ENCODE measurements at regions not wholly inside any gene's neighbourhood (a gene's known extent, or its start where the extent isn't known, plus 50 kb on each side); places are given as distances from the start of the nearest gene placed in this dataset.

DNA sequence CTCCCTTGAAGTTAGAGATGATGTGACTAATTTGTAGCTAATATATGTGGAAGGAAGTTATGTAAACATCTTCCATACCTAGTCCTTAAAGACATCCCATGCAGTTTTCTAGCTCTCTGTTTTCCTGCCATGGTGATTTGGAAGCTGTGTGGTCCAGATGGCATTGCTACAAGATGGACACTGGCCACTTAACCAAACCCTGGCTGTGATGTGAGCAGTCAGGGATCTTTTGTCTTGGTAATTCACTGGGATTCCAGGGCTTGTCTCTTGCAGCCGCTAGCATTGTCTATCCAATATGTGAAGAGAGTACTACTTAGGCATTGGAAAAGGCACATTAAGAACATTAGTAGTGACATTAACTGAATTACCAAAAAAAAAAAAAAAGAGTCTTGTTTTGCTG is 139.9 kb upstream of the DOCK10 start:
- H3K4me3 ChIP-seq: no peak overlapping the region
- H3K9me3 ChIP-seq (replicated peaks; ENCODE audit: control insufficient read depth, insufficient read depth, low read depth, low read length): no peaks in the 10 kb centered on the region
- no peaks in the 10 kb centered on the region for H3K27me3 ChIP-seq (ENCODE audit: control insufficient read depth in 2 of 2, insufficient read depth in 2 of 2, low read length in 2 of 2)
- intact Hi-C loops (cut with micrococcal nuclease): no loop called here
- no peaks in the 10 kb centered on the region for H3K9me1 ChIP-seq (ENCODE audit: control insufficient read depth, insufficient read depth, low read length)
- in situ Hi-C loops (cut with MboI): no loop called here
- no peak overlapping the region for H3K27ac ChIP-seq (ENCODE audit: extremely low read depth, low read depth, low read length)
- H4K20me1 ChIP-seq (replicated peaks; ENCODE audit: control insufficient read depth, insufficient read depth, low read length): no peaks in the 10 kb centered on the region
- H3K36me3 ChIP-seq (ENCODE audit: control insufficient read depth, insufficient read depth, low read length): no peaks in the 10 kb centered on the region
- no peaks in the 10 kb centered on the region for H3K4me1 ChIP-seq (replicated peaks in 1 of 2; ENCODE audit: control insufficient read depth in 2 of 2, insufficient read depth in 2 of 2, low read length in 2 of 2)
- no peaks in the 10 kb centered on the region for H3K79me2 ChIP-seq (ENCODE audit: control insufficient read depth, insufficient read depth, low read length)
- BruUV-seq (replicated peaks): no TSS peak
- ChIA-PET POLR2A (interaction anchor here (0.6 kb wide), 1 partner anchor 47 kb away, joined by 3 read pairs; no protein-coding TSS in a partner anchor), CTCF (ENCODE audit: low intra/inter-chr PET ratio) (no interaction called here)
- FAIRE-seq (no peak), DNase-seq (ENCODE audit: extremely low read depth in 1 of 4, low spot score in 3 of 4) (no peak), ATAC-seq (no peak)
- WGBS (ENCODE audit: insufficient coverage, low coverage, missing lambda C conversion rate): 0% methylated on average over 1 of the region's 1 CpG
- no peak overlapping the region for H3K4me2 ChIP-seq (ENCODE audit: insufficient read depth, low read length)
- no peak for TF ChIP-seq ZKSCAN8 (CRISPR knock-in tag; IDR thresholded peaks at IDR 0.05)
- no peak overlapping the region for H3K9ac ChIP-seq (ENCODE audit: insufficient read depth in 1 of 2, low read depth in 2 of 2, low read length in 2 of 2)
- no peak overlapping the region for H2AFZ ChIP-seq (ENCODE audit: low read depth, low read length)

DNA sequence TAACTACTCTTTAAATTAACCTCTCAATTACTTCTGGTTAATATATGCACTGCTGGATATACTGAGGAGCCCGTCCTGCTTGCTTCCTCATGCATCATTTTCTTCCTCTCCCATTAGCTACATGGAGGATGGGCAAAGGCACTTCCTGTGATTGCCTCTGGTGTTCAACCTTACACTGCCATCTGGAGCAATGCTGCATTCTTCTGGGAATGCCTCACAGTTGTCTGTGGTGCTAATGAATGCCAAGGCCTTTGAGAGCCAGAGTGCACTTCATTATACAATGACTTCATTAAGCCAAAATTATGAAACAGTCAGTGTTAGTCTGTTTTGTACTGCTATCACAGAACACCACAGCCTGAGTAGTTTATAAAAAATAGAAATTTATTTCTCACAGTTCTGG is 134.8 kb upstream of the DOCK10 start:
- no peaks in the 10 kb centered on the region for H3K27me3 ChIP-seq (ENCODE audit: control insufficient read depth in 2 of 2, insufficient read depth in 2 of 2, low read length in 2 of 2)
- no peaks in the 10 kb centered on the region for H3K4me1 ChIP-seq (replicated peaks in 1 of 2; ENCODE audit: control insufficient read depth in 2 of 2, insufficient read depth in 2 of 2, low read length in 2 of 2)
- WGBS (ENCODE audit: insufficient coverage, low coverage, missing lambda C conversion rate): 0% methylated on average over 1 of the region's 1 CpG
- no peaks in the 10 kb centered on the region for H3K9me1 ChIP-seq (ENCODE audit: control insufficient read depth, insufficient read depth, low read length)
- H3K9ac ChIP-seq (ENCODE audit: insufficient read depth in 1 of 2, low read depth in 2 of 2, low read length in 2 of 2): no peak overlapping the region
- CTCF ChIA-PET (ENCODE audit: low intra/inter-chr PET ratio): no interaction called here
- in situ Hi-C loops (cut with MboI): no loop called here
- no peaks in the 10 kb centered on the region for H3K9me3 ChIP-seq (replicated peaks; ENCODE audit: control insufficient read depth, insufficient read depth, low read depth, low read length)
- H4K20me1 ChIP-seq (replicated peaks; ENCODE audit: control insufficient read depth, insufficient read depth, low read length): no peaks in the 10 kb centered on the region
- H3K36me3 ChIP-seq (ENCODE audit: control insufficient read depth, insufficient read depth, low read length): no peaks in the 10 kb centered on the region
- no TSS peak for BruUV-seq (replicated peaks)
- FAIRE-seq: no peak
- H3K4me3 ChIP-seq: no peak overlapping the region
- intact Hi-C loops (cut with micrococcal nuclease): no loop called here
- no peak overlapping the region for H2AFZ ChIP-seq (ENCODE audit: low read depth, low read length)
- POLR2A ChIA-PET: no interaction called here
- no peak for ATAC-seq
- H3K79me2 ChIP-seq (ENCODE audit: control insufficient read depth, insufficient read depth, low read length): no peaks in the 10 kb centered on the region
- no peak overlapping the region for H3K27ac ChIP-seq (ENCODE audit: extremely low read depth, low read depth, low read length)
- DNase-seq (ENCODE audit: extremely low read depth in 1 of 4, low spot score in 3 of 4): no peak
- H3K4me2 ChIP-seq (ENCODE audit: insufficient read depth, low read length): no peak overlapping the region
- TF ChIP-seq, protein P1, sequence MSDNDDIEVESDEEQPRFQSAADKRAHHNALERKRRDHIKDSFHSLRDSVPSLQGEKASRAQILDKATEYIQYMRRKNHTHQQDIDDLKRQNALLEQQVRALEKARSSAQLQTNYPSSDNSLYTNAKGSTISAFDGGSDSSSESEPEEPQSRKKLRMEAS (CRISPR knock-in tag; IDR thresholded peaks at IDR 0.05): no peak
- no peak for TF ChIP-seq ZBTB17 (CRISPR knock-in tag; IDR thresholded peaks at IDR 0.05)
- no peak for TF ChIP-seq ZKSCAN8 (CRISPR knock-in tag; IDR thresholded peaks at IDR 0.05)
- TF ChIP-seq ZNF124 (CRISPR knock-in tag; IDR thresholded peaks at IDR 0.05): no peak
- TF ChIP-seq ILK (tag; IDR thresholded peaks at IDR 0.05; ENCODE audit: borderline replicate concordance, low read depth): no peak
- no peak for TF ChIP-seq ZFPM2 (CRISPR knock-in tag; IDR thresholded peaks at IDR 0.05)
- TF ChIP-seq, protein P2, sequence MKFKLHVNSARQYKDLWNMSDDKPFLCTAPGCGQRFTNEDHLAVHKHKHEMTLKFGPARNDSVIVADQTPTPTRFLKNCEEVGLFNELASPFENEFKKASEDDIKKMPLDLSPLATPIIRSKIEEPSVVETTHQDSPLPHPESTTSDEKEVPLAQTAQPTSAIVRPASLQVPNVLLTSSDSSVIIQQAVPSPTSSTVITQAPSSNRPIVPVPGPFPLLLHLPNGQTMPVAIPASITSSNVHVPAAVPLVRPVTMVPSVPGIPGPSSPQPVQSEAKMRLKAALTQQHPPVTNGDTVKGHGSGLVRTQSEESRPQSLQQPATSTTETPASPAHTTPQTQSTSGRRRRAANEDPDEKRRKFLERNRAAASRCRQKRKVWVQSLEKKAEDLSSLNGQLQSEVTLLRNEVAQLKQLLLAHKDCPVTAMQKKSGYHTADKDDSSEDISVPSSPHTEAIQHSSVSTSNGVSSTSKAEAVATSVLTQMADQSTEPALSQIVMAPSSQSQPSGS (CRISPR knock-in tag; IDR thresholded peaks at IDR 0.05): no peak
- no peak for TF ChIP-seq CBFB (CRISPR knock-in tag; IDR thresholded peaks at IDR 0.05)
- TF ChIP-seq TARDBP (IDR thresholded peaks at IDR 0.05): no peak
- TF ChIP-seq HDAC3 (IDR thresholded peaks at IDR 0.05; ENCODE audit: borderline replicate concordance, partially characterized antibody): no peak
- TF ChIP-seq KLF1 (tag; IDR thresholded peaks at IDR 0.05): no peak
- no peak for TF ChIP-seq SMAD2 (IDR thresholded peaks at IDR 0.05; ENCODE audit: low read depth, low read length)
